ENCODE measurements at regions not wholly inside any gene's neighbourhood (a gene's known extent, or its start where the extent isn't known, plus 50 kb on each side); places are given as distances from the start of the nearest gene placed in this dataset.

DNA sequence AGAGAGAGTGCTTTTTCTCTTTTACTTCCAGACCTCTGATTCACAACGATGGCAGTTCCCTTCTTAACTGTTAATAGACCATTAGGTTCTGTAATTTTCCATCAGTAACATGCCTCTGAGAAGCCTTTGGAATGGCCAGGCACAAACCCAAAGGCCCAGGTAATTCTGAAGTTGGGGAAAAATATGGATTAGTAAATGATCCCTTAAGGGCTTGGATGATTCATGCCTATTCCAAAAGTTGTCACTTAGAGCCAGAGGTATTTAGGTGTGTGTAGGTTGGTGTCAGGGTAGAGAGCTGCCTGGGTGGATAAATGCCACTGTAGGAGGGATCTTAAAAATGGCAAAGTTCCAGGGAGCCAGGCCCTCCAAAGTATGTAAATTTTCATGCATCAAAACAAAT is 228.8 kb downstream of the PLK2 start:
- no peaks in the 10 kb centered on the region for H3K36me3 ChIP-seq
- H3K27me3 ChIP-seq (replicated peaks; ENCODE audit: insufficient read depth): no peaks in the 10 kb centered on the region
- H3K4me1 ChIP-seq (ENCODE audit: control insufficient read depth in 1 of 2, low read depth in 2 of 2): peaks cover 29 to 46% of the 10 kb centered on the region in 2 donors
- DNase-seq (ENCODE audit: low spot score) (no peak), ATAC-seq (ENCODE audit: insufficient number of reproducible peaks, low FRiP score, low read depth) (no peak)
- H3K27ac ChIP-seq: peak overlapping the region in 1 of 2 donors; percentile 5
- TF ChIP-seq, protein P1, sequence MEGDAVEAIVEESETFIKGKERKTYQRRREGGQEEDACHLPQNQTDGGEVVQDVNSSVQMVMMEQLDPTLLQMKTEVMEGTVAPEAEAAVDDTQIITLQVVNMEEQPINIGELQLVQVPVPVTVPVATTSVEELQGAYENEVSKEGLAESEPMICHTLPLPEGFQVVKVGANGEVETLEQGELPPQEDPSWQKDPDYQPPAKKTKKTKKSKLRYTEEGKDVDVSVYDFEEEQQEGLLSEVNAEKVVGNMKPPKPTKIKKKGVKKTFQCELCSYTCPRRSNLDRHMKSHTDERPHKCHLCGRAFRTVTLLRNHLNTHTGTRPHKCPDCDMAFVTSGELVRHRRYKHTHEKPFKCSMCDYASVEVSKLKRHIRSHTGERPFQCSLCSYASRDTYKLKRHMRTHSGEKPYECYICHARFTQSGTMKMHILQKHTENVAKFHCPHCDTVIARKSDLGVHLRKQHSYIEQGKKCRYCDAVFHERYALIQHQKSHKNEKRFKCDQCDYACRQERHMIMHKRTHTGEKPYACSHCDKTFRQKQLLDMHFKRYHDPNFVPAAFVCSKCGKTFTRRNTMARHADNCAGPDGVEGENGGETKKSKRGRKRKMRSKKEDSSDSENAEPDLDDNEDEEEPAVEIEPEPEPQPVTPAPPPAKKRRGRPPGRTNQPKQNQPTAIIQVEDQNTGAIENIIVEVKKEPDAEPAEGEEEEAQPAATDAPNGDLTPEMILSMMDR (IDR thresholded peaks at IDR 0.05): no peak
- no peaks in the 10 kb centered on the region for H3K9me3 ChIP-seq
- H3K4me3 ChIP-seq: no peak overlapping the region

DNA sequence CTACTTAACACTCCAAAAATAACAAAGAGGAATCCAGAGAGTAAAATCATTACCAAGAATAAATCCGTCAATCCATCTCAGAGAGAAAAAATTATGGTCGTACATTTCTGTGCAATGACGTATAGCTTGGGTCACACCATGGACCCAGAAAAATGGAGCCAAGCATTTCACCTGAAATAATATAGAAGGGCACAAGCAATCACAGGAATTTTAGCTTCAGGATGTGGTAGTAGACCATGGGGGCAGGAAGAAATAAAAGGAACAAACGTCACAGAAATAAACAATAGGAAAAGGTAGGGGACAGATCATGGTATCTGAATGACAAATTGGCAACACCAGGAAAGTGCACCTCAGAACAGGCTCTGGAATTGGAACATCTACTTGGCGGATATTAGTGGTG is 231.0 kb downstream of the PLK2 start:
- DNase-seq (ENCODE audit: low spot score) (no peak), ATAC-seq (ENCODE audit: insufficient number of reproducible peaks, low FRiP score, low read depth) (no peak)

DNA sequence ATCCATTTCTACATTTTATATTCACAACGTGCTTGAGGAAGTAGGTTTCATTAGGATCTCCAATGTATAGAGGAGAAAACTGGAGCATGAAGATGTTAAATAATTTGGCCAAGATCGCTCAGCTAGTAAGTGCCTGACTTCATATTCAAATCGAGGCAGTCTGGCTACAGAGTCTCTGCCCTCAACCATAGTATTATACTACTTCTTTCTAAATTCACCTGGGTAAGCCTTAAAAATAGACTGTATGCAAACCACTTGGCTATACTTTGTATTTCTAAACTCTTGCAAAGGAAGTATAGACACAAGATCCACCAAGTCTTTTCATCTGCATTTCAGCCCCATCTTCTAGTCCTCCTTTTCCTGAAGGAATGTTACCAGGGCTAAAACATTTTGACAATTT is 232.0 kb downstream of the PLK2 start:
- H3K36me3 ChIP-seq: no peaks in the 10 kb centered on the region
- H3K27ac ChIP-seq: peak overlapping the region; percentile 38 to 59
- H3K4me1 ChIP-seq (ENCODE audit: control insufficient read depth in 1 of 2, low read depth in 2 of 2): peaks cover 29 to 67% of the 10 kb centered on the region in 2 donors
- no peaks in the 10 kb centered on the region for H3K9me3 ChIP-seq
- TF ChIP-seq, protein P1 (IDR thresholded peaks at IDR 0.05): no peak
- H3K27me3 ChIP-seq (replicated peaks; ENCODE audit: insufficient read depth): no peaks in the 10 kb centered on the region
- no peak overlapping the region for H3K4me3 ChIP-seq
- no peak for ATAC-seq (ENCODE audit: insufficient number of reproducible peaks, low FRiP score, low read depth)
- DNase-seq (ENCODE audit: low spot score): no peak

More for the DNA sequence above, 231.0 kb downstream of the PLK2 start:
- Histone ChIP-seq H3K36me3 (no peaks in the 10 kb centered on the region), H3K4me1 (ENCODE audit: control insufficient read depth in 1 of 2, low read depth in 2 of 2) (peaks cover 29 to 60% of the 10 kb centered on the region in 2 donors), H3K4me3 (no peak overlapping the region), H3K27ac (peak overlapping the region in 1 of 2 donors; percentile 11), H3K9me3 (no peaks in the 10 kb centered on the region), H3K27me3 (replicated peaks; ENCODE audit: insufficient read depth) (no peaks in the 10 kb centered on the region)
- TF ChIP-seq, protein P1 (IDR thresholded peaks at IDR 0.05): no peak

DNA sequence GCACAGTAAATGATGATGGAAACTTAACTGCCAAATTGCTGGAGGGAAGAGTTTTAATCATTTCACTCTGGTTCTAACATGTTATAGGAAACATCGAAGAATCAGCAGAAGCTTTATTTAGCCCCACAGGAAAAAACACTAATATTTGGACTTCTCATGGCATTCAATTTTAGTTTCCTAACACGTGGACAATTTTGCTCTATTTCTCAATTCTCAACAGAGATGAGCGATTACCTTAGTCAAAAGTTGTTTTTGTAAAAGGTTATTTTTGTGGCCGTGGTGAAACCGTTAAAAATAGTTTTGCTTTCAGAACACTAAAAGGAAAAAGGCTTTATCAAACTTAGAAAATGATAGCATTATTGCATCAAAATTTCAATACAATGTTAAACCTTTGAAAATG is 235.2 kb downstream of the PLK2 start:
- no peaks in the 10 kb centered on the region for H3K36me3 ChIP-seq
- ATAC-seq (ENCODE audit: insufficient number of reproducible peaks, low FRiP score, low read depth) (no peak), DNase-seq (ENCODE audit: low spot score) (no peak)
- TF ChIP-seq, protein P1 (IDR thresholded peaks at IDR 0.05): no peak
- H3K27ac ChIP-seq: peak overlapping the region; percentile 83 to 92
- no peaks in the 10 kb centered on the region for H3K9me3 ChIP-seq
- H3K4me1 ChIP-seq (ENCODE audit: control insufficient read depth in 1 of 2, low read depth in 2 of 2): peaks cover 14 to 50% of the 10 kb centered on the region in 2 donors
- peak overlapping the region; percentile 3 for H3K4me3 ChIP-seq
- H3K27me3 ChIP-seq (replicated peaks; ENCODE audit: insufficient read depth): no peaks in the 10 kb centered on the region

DNA sequence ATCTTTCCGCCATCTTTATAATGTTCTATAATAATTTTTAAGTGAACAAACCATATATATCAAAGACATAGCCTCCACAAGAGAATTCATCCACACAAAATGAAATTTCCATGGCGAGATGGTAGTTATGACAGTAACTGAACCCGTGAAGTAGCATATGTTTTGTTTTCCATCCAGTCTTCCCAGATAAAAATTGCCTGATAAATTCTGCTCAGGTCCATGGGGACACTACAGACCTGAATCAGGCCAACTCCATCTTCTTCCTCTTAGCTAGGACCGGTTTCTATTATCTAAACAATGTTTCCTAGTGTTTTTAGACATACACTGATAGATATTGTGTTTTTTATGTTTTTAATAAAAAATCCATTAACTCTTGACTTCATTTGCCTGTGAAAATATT is 235.7 kb downstream of the PLK2 start:
- H3K27me3 ChIP-seq (replicated peaks; ENCODE audit: insufficient read depth): no peaks in the 10 kb centered on the region
- no peaks in the 10 kb centered on the region for H3K9me3 ChIP-seq
- DNase-seq (ENCODE audit: low spot score) (no peak), ATAC-seq (ENCODE audit: insufficient number of reproducible peaks, low FRiP score, low read depth) (no peak)
- no peak overlapping the region for H3K4me3 ChIP-seq
- H3K27ac ChIP-seq: peak overlapping the region in 1 of 2 donors; percentile 92
- no peaks in the 10 kb centered on the region for H3K36me3 ChIP-seq
- H3K4me1 ChIP-seq (ENCODE audit: control insufficient read depth in 1 of 2, low read depth in 2 of 2): peaks cover 14 to 49% of the 10 kb centered on the region in 2 donors
- TF ChIP-seq, protein P1 (IDR thresholded peaks at IDR 0.05): no peak
